IPS-18a (cell line): ENCODE measurements at regions not wholly inside any gene's neighbourhood (a gene's known extent, or its start where the extent isn't known, plus 50 kb on each side); places are given as distances from the start of the nearest gene placed in this dataset.
A peak's percentile ranks its signal among the peaks of the same experiment; 100 is the strongest.

Source experiments
- H3K27ac ChIP-seq: one replicate; pipeline ENCODE4 v1.5.1; 2013; ENCODE audit warnings: low read length
- H3K27me3 ChIP-seq: one replicate; pipeline ENCODE4 v1.6.1; 2013; ENCODE audit warnings: mild to moderate bottlenecking, low read length; ENCODE audit not compliant: control insufficient read depth, insufficient read depth
- H3K36me3 ChIP-seq: one replicate; pipeline ENCODE4 v1.6.1; 2013; ENCODE audit warnings: low read depth, low read length; ENCODE audit not compliant: control insufficient read depth
- H3K4me1 ChIP-seq: one replicate; pipeline ENCODE4 v1.6.1; 2013; ENCODE audit warnings: low read depth, low read length; ENCODE audit not compliant: control insufficient read depth
- H3K4me3 ChIP-seq: one replicate; pipeline ENCODE4 v1.5.1; 2013; ENCODE audit warnings: low read length
- H3K9ac ChIP-seq: one replicate; pipeline ENCODE4 v1.6.1; 2013; ENCODE audit warnings: mild to moderate bottlenecking, low read length, moderate library complexity
- H3K9me3 ChIP-seq: one replicate; pipeline ENCODE4 v1.6.1; 2013; ENCODE audit warnings: low read depth, low read length; ENCODE audit not compliant: control insufficient read depth

- H3K4me3 ChIP-seq: no peak overlapping the region
- no peaks in the 10 kb centered on the region for H3K4me1 ChIP-seq
- no peaks in the 10 kb centered on the region for H3K27me3 ChIP-seq
- no peaks in the 10 kb centered on the region for H3K36me3 ChIP-seq
- H3K9me3 ChIP-seq: no peaks in the 10 kb centered on the region
- no peak overlapping the region for H3K9ac ChIP-seq
- H3K27ac ChIP-seq: no peak overlapping the region
These were observed 308.1 kb upstream of the IRX1 start for GRCh38 chr5:3287516-3287915.

- Histone ChIP-seq H3K27me3 (no peaks in the 10 kb centered on the region), H3K36me3 (no peaks in the 10 kb centered on the region), H3K27ac (no peak overlapping the region)
These were observed 310.0 kb upstream of the IRX1 start for GRCh38 chr5:3285621-3286020.

GRCh38 chr5:3284506-3284905, 311.1 kb upstream of the IRX1 start:
- H3K9me3 ChIP-seq: no peaks in the 10 kb centered on the region
- no peaks in the 10 kb centered on the region for H3K36me3 ChIP-seq
- no peak overlapping the region for H3K27ac ChIP-seq

More at GRCh38 chr5:3285621-3286020, 310.0 kb upstream of the IRX1 start:
- no peak overlapping the region for H3K4me3 ChIP-seq
- no peak overlapping the region for H3K9ac ChIP-seq
- peaks cover 3% of the 10 kb centered on the region for H3K4me1 ChIP-seq
- no peaks in the 10 kb centered on the region for H3K9me3 ChIP-seq

GRCh38 chr5:3282841-3283240, 312.8 kb upstream of the IRX1 start:
- H3K27ac ChIP-seq: no peak overlapping the region
- no peaks in the 10 kb centered on the region for H3K27me3 ChIP-seq
- no peaks in the 10 kb centered on the region for H3K9me3 ChIP-seq
- no peaks in the 10 kb centered on the region for H3K36me3 ChIP-seq
- peaks cover 10% of the 10 kb centered on the region for H3K4me1 ChIP-seq
- no peak overlapping the region for H3K9ac ChIP-seq
- H3K4me3 ChIP-seq: no peak overlapping the region

More at GRCh38 chr5:3284506-3284905, 311.1 kb upstream of the IRX1 start:
- peaks cover 3% of the 10 kb centered on the region for H3K4me1 ChIP-seq
- no peak overlapping the region for H3K9ac ChIP-seq
- no peaks in the 10 kb centered on the region for H3K27me3 ChIP-seq
- H3K4me3 ChIP-seq: no peak overlapping the region

- H3K4me1 ChIP-seq: peaks cover 13% of the 10 kb centered on the region
These were observed 314.3 kb upstream of the IRX1 start for GRCh38 chr5:3281366-3281765.

GRCh38 chr5:3278643-3279042, 317.0 kb upstream of the IRX1 start:
- Histone ChIP-seq H3K9me3 (no peaks in the 10 kb centered on the region), H3K36me3 (no peaks in the 10 kb centered on the region), H3K4me3 (no peak overlapping the region), H3K4me1 (peaks cover 13% of the 10 kb centered on the region), H3K27me3 (no peaks in the 10 kb centered on the region), H3K27ac (no peak overlapping the region), H3K9ac (no peak overlapping the region)

More at GRCh38 chr5:3281366-3281765, 314.3 kb upstream of the IRX1 start:
- Histone ChIP-seq H3K27me3 (no peaks in the 10 kb centered on the region), H3K4me3 (no peak overlapping the region), H3K27ac (no peak overlapping the region), H3K9me3 (no peaks in the 10 kb centered on the region), H3K36me3 (no peaks in the 10 kb centered on the region), H3K9ac (no peak overlapping the region)

- H3K4me3 ChIP-seq: peak overlapping the region; percentile 27
- no peaks in the 10 kb centered on the region for H3K27me3 ChIP-seq
- no peaks in the 10 kb centered on the region for H3K36me3 ChIP-seq
- no peak overlapping the region for H3K27ac ChIP-seq
- H3K9me3 ChIP-seq: no peaks in the 10 kb centered on the region
- H3K9ac ChIP-seq: no peak overlapping the region
- peaks cover 13% of the 10 kb centered on the region for H3K4me1 ChIP-seq
These were observed 317.9 kb upstream of the IRX1 start for GRCh38 chr5:3277590-3278196.

- Histone ChIP-seq H3K36me3 (no peaks in the 10 kb centered on the region), H3K9me3 (no peaks in the 10 kb centered on the region), H3K4me3 (no peak overlapping the region), H3K27me3 (no peaks in the 10 kb centered on the region), H3K27ac (no peak overlapping the region), H3K4me1 (peaks cover 13% of the 10 kb centered on the region), H3K9ac (no peak overlapping the region)
These were observed 318.7 kb upstream of the IRX1 start for GRCh38 chr5:3276896-3277295.

GRCh38 chr5:3269395-3270169, 326.1 kb upstream of the IRX1 start:
- Histone ChIP-seq H3K27me3 (no peaks in the 10 kb centered on the region), H3K4me1 (no peaks in the 10 kb centered on the region), H3K9me3 (no peaks in the 10 kb centered on the region), H3K4me3 (no peak overlapping the region), H3K27ac (no peak overlapping the region), H3K9ac (no peak overlapping the region), H3K36me3 (no peaks in the 10 kb centered on the region)

GRCh38 chr5:3268760-3269330, 326.8 kb upstream of the IRX1 start:
- H3K9ac ChIP-seq: no peak overlapping the region
- no peaks in the 10 kb centered on the region for H3K4me1 ChIP-seq
- no peak overlapping the region for H3K4me3 ChIP-seq
- H3K27ac ChIP-seq: no peak overlapping the region
- no peaks in the 10 kb centered on the region for H3K36me3 ChIP-seq
- no peaks in the 10 kb centered on the region for H3K27me3 ChIP-seq
- no peaks in the 10 kb centered on the region for H3K9me3 ChIP-seq

- no peak overlapping the region for H3K4me3 ChIP-seq
- no peaks in the 10 kb centered on the region for H3K27me3 ChIP-seq
- no peaks in the 10 kb centered on the region for H3K36me3 ChIP-seq
- no peak overlapping the region for H3K9ac ChIP-seq
- no peaks in the 10 kb centered on the region for H3K4me1 ChIP-seq
- no peak overlapping the region for H3K27ac ChIP-seq
- no peaks in the 10 kb centered on the region for H3K9me3 ChIP-seq
These were observed 328.8 kb upstream of the IRX1 start for GRCh38 chr5:3266861-3267260.
